GM12873 (cell line): ENCODE measurements at regions not wholly inside any gene's neighbourhood (a gene's known extent, or its start where the extent isn't known, plus 50 kb on each side); places are given as distances from the start of the nearest gene placed in this dataset.

Experiments
- CTCF ChIP-seq: IDR thresholded peaks from 2 replicates; pipeline ENCODE4 v1.5.1; 2012; ENCODE audit warnings: low read depth, mild to moderate bottlenecking, moderate library complexity, low read length, control low read depth; ENCODE audit not compliant: insufficient read depth; ENCODE audit errors: missing control alignments

DNA sequence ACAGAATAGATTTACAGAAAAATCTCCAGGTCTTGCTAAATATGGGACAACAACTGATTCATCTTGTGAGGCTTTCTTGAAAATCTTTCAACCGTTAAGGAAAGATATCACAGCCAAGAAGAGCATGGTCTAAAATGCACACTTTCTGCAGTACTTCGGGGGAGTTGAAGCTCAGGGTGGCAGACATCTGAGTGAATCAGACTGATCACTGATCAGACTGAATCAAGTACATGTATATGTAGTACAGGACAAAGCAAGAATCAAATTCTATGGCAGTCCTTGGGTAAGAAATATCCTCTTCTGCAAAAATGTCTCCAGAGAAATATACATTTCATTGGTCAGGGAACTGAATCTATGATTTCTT lies 212.4 kb upstream of the SPAG17 start:
- TF ChIP-seq CTCF = no peak

GRCh38 chr1:118396829-118397495 lies 211.9 kb upstream of the SPAG17 start:
- no peak for TF ChIP-seq CTCF

DNA sequence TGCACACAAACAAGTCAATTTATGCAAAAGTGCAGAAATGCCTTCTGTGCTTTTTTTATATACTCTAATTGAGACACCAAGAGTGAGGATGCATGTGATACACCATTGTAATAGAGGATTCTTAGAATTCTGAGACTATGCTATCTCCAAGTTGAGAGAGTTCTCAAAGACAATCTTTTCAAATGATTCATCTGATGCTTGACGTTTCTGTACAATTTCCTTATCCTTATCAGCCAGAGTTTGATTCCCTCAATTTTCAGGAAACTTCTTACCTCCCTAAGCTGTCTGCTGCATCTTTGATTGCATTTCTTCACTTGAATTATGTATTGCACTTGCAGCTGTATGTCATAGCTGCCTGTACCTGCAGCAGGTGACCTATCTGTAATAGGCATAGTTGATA lies 211.3 kb upstream of the SPAG17 start:
- no peak for TF ChIP-seq CTCF

GRCh38 chr1:118395430-118395991 lies 210.5 kb upstream of the SPAG17 start:
- no peak for TF ChIP-seq CTCF

GRCh38 chr1:118390955-118391354 lies 205.9 kb upstream of the SPAG17 start:
- TF ChIP-seq CTCF = no peak

DNA sequence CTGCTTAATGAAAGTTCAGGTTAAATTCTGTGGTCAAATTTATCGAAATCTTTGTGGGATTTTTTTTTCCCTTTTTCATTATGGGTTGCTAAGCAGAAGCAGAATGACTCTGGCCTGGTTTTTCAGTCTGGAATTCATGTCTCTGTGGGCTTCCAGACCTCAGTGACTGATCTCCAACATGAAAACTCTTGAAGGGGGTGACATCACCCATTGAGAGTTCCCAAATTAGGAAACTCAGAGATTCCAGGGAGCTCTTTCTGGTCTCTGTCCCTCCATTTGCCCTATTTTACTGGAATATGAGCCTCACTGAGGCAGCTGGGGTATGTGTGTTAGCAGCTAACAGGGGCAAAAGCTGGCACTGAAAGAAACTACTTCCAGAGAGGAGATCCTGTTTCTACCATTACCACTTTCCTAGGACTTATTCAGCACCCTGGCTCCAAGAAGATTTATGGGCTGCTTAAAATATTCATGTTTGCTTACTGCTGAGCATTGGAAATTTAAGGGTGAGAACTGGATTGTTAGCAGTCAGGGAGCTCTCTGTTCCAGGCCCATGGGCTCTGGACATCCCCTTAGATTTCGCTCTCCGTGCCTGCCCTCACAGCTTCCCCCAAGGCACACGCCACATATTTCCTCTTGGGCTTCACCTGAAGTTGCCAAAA lies 203.4 kb upstream of the SPAG17 start:
- no peak for TF ChIP-seq CTCF

DNA sequence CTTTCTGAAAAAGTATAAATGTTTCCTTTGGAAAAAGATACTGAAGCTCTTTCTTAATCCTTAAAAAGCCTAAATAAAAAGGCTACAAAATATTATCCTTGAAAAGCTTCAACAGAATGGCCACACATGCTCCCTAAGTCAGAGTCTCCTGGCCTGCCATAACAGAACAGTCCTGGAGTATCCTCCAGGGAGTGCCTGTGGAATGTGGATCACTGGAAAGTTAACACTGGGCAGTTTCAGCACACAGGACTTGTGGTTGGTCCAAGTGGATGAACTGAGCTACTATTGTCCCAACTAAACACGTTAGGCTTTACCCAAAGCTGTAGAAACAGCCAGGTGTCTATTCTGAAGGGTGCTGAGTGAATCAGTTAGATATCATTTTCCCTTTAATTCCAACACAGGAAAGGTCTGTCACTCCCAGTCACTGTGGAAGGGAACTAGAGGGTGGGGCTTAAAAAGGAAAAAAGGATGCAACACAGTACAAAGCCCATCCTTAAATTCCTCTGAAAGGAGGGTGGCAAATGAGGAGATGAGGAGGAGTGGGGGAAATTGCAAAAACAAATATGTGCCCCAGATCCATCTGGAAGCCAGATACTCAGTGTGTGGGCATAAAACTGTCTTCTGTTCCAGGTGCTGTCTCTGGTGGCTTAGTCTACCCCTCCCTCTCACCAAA lies 196.3 kb upstream of the SPAG17 start:
- no peak for TF ChIP-seq CTCF
